SW480 (cell line): ENCODE measurements at regions not wholly inside any gene's neighbourhood (a gene's known extent, or its start where the extent isn't known, plus 50 kb on each side); places are given as distances from the start of the nearest gene placed in this dataset.

Source experiments
- DNase-seq: peaks from one replicate; pipeline ENCODE4 v3.0.0-alpha.2; 2016; ENCODE audit warnings: low spot score

DNA sequence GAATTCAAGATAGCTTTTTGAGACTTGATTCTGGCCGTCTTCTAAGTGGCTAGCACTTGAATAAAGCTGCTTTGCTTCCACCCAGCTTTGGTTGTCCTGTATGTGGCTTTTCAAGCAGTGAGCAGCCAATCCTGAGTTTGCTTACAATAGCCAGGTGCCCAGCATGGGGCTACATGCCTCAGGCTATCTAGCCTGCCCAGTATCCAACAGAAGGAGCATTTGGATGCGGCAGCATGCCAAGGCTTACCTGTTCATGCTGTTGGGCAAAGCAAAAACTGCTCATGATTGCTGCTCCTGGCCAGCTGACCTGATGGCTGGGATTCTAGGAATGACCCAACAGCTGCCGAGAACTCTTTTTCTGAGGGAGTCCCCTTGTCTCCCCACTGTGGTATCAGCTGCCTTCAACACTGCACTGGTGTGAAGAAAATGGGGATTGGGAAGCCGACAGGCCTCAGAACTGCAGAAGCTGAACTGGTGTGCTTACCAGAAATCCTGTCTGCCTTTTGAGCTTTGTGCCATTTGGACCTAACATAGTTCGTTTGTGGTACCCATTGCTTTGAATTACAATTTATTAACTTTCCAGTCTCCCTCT lies 618.9 kb upstream of the IGFBP3 start:
- no peak for DNase-seq

DNA sequence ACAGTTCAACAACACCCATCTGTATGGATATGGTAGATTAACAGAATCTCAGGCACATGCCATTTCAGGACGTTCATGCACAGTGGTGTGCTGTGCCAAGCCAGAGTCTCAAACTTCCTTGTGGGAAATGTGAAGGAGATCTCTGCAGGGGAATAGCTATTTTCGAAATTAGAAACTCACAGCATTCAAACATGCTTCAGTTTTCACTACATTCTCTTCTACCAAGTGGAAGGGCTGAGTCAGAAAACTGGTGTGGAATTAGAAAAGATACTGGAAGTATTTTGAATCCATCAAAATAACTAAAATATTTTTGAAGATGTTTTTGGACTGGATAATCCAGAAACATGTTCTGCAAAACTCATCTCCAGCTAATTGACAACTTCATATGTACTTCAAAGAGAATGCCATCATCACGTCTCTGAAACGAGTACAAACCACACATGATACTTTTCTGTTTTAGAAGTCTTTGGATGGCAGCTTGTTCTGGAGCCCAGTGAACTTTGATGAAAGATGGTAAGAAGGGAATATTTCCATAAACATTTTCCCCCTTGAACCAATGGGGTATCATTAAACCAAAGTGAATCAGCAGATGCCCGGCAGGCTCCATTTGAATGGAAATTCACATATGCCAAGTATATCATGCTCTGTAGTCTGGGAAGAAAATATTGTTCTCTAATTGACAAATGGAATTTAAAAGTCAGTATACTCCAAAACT lies 616.3 kb upstream of the IGFBP3 start:
- no peak for DNase-seq

DNA sequence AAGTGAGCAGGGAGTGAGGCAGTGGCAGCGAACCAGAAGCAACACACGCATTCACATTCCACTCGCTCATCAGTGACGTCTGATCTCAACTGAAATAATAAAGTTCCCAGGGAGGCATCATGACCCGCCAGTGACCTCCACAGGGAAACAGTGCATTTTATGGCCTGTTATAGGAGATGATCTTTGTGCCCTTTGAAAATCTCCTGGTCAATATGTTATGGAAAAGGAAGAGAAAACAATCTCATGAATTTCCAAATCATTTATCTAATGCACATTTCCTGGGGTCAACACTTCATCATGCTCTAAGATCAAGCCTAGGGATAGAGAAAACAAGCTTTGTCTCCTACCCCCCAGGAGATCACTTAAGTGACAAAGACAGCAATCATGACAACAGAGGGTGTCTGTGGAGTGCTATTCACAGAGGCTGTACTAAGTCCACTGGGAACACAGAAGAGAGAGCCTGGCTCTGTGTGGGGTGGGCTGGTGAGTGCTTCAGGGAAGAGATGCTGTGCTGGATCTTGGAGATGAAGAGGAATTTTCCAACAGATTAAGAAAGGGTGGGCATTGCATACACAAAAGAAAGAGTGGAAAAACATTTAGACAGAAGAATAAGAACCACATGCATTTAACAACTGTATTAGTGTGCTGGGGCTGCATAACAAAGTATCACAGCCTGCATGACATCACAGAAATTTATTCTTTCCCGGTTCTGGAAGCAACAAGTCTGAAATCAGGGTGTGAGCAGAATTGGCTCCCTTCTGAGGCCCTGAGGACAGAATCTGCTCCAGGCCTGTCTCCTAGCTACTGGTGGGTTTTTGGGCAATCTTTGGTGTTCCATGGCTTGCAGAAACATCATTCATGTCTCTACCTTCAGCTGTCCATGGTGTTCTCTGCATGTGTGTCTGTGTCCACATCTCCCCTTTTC lies 613.9 kb upstream of the IGFBP3 start:
- no peak for DNase-seq

DNA sequence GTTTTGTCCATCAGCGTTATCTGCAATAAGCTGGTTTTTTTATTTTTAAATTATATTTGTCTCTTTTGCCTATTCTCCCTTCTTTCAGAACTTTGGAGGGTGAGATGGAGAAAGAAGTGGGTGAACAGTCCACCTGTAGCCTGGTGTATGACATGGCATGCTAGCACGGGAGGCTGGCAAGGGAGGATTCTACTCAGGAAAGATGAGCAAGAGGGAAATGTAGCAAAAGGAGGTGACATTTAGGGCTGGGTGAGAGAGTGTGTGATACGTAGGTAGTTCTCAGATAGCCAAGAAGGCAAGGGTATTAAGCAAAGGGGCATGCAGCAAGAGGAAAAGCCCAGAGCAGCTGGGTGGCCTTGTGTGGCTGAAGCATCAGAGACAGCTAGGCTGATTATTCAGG lies 612.9 kb upstream of the IGFBP3 start:
- DNase-seq, result no peak

DNA sequence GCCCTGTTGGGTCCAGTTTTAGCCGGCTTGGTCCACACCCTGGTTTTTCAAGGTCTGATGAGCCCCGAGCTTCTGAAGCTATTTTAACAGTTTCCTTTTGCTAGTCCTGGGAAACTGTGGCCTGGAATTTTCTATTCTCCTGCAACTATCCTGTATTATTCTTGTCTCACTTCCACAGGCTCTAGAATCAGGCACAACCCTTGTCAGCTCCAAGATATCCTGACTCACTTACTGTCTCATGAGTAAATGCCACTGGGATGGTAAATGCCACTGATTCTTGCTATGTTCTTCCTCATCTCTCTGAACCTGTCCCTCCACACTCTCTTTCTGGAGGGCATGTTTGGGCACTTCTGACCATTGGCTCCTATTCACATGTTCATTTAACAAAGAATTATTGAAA lies 611.5 kb upstream of the IGFBP3 start:
- no peak for DNase-seq

DNA sequence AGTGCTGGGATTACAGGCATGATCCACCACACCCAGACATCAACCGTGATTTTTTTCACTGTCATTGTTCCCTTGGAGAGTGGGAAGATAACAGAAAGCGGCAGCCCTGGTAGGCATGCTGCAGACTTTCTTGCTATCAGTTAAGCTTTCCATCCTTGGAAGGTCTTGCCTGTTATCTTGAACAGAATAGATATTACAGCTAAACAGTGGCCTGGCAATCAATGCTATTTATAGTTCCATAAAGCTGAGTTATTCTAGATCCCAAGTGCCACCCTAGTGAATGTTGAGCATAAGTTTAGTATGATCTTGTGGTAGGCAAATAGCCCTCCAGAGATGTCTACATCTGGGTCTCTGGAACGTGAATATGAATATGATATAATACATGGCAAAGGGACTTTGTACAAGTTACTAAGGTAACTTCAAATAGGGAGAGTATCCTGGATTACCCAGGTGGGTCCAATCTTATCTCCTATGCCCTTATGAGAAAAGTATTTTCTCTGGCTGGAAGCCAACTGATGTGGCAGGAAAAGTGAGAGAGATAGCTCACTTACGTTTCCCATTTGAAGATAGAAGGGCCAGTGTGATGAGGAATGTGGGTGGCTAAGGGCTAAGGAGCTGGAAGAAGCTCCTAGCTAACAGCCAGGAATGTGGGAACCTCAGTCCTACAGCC lies 609.1 kb upstream of the IGFBP3 start:
- DNase-seq, result no peak

DNA sequence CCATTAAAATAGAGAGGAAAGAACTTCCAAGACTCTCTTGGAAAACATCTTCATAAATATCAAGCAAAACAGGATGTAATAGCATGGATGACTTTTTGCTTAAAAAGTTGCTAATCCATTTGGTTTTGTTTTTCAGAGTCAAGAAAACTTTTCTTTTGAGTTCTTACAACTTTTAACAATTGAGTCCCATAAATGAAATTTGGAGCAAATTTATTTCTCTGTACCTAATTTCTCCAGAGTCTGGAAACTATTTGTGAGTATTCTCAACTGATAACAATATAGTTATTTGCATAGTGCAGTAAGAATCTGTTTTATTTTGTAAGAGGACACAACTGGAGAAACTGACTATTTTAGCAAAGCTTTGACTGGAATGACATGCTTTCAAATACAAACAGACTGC lies 606.3 kb upstream of the IGFBP3 start:
- DNase-seq, result no peak

DNA sequence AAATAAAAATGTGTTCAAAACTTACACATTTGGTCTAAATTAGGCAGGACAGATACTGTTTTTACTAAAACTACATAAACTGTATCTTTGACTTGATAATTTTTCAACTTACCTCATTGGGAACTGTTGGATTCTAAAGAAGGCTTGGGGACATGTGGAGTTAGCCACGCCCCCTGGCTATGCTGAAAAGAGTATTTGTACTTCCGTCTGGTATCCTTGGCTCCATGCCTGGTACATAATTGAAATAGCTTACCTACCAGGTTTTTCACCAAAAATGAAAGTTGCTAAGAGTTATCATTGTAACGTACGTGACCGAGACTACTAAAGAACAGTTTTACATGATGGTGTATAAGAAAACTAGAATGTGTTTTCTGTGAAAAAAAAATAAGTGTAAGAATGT lies 604.8 kb upstream of the IGFBP3 start:
- DNase-seq, result no peak

DNA sequence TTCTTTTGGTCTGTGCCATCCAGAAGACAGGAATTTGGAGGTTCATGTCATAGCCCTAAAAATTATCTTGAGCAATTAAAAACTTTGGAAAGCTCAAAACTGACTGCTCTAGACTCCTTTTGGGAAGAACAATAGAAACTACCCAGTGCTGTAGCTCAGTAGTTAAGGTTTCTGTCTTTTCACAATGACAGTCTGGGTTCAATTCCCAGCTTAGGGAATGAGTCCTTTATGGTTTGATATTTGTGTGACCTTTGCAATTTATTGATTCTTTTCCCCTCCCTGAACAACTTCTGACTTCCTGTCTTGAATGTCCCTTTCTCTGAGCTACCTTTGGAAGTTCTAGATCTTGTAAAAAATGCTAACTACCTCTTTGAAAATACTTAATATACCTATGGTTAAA lies 603.3 kb upstream of the IGFBP3 start:
- DNase-seq, result no peak

DNA sequence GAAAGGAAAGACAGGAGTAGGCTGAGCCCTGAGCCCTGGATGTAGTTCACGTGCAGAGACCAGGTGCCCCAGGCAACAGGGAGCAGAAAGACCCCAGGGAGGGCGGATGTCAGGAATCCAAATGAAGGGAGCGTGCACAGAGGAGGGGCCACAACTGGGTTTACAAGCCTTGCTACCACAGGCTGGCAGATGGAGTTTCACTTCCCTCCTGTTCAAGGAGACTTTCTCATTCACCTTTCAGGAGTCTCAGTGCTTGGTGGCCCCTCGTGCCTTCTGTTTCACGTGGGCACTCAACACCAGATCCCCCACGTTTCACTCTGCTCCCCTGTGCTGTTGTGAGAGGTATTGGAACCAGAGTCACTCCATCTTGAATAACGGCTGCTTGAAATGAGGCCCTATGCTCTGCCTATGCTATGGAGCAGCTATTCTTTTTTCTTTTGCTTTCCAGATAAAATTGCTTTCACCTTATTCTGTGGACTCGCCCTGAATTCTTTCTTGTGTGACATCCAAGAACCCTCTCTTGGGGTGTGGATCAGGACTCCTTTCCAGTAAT lies 601.4 kb upstream of the IGFBP3 start:
- no peak for DNase-seq

DNA sequence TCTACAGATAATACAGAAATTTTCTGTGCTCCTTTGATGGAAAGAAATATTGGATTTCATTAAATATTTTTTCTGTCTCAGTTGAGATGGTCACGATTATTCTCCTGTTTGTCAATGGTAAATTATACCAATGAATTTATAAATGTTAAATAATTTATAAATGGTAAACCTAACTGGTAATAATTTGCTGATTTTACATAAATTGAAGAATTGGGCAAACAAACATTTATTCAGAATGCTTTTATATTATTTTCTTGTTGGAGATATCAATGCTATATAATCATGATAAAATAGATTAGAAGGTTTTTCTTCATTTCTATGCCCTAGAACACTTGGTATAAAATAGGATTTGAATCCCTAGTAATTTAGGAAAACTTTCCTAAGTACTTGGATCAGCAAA lies 597.6 kb upstream of the IGFBP3 start:
- DNase-seq, result no peak

DNA sequence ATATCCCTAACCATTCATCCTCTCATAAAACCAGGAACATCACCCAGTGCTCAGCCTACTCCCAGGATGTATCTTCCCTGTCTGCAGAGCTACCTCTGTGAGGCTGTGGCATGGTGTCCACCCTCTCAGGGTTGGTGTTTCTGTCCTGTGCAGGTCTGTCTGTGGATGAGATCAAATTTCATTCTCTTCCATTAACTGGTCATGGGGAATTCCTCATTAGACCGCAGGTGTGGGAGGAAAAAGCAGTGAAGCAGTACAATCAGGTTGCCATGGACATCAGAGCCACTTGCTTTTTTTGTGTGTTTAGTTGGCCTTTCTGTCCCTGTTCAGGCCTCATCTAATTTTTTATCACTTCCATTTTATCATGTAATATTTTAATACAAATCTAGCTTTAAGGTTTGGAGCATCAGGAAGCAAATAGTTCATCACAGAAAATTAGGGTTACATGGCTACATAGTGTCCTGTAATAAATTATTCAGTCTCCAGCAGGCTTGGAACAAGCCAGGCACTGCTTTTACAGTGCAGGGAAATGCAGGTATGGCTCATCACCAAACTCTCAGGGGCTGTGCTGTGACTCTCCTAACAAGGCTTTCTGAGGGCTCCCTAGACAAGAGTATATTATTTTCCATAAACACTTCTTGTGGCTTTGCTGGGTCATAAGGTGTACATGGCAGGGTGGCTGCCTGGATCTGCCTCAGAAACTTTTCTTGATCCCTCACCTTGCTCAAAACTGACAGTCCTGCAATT lies 594.9 kb upstream of the IGFBP3 start:
- DNase-seq, result peak; percentile 79

DNA sequence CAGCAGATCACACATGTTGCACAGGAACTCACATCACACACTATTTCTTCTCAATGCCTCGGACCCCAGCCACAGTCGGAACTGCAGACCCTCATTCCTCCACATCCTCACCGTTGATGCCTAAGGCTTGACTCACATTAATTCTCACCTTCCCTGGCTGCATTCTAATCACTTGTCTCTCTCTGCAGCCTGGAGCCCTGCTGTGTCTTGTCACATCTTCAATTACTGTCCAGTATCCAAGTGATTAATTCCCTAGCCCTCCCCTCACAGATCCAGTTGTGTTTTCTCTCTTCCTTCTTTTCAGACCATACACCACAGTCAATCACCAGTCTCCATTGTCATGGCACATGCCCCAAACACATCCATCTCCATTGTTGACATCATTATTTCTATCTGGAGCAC lies 592.4 kb upstream of the IGFBP3 start:
- DNase-seq, result no peak

DNA sequence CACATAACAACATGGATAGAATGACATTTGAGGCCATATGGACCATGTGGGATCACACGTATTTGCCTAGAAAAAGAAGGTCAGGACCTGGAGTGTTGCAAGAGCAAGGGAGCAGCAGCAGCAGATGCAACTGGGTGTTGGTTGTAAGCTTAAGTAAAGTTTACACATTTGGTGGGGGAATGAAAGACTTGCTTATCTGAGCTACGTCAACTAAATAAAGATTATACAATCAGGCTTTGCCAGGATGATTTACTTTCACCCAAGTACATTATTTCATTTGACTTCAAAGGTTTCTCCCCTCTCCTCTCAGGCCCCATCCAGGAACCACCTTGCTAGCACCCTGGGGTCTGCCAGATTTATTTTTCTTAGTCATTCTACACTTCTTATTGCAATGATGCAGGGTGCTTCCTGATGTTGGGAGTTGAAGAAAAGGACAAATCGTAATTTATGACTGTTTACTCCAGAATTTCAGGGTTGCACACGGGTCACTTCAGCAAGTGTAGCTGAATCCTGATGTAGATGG lies 591.9 kb upstream of the IGFBP3 start:
- DNase-seq, result no peak

DNA sequence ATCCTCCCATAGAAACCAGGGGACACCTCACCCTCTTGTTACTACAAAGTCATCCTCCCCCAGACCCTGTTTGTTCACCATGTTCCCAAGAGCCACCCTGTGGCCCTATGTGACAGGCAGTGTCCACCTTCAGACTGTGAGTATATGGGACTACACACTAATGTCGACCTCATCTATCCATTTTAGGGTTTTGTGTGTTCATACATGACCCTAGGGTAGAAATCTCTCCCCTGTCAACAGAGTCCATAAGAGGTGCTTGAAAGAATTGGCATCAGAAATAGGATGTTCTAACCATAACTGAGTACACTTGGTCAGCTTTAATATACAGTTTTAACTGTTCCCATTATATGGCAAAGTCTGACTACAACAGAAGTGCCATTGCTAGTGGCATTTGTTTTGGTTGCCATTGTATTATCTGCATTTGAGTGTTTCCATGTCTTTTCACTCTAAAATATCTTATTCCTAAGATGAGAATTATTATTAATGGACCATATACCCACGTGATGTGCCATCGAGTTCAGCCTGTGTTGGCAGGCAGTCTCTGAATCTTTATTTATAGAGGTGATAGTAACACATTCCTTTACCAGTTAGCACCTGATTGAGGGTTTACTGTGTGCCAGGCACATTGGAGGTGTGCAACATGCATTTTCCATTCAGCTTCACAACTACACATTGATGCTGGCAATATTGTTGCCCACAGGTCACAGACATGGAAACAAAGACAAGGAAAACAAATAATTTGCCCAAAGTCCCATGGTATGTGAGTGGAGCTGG lies 590.6 kb upstream of the IGFBP3 start:
- DNase-seq, result no peak

DNA sequence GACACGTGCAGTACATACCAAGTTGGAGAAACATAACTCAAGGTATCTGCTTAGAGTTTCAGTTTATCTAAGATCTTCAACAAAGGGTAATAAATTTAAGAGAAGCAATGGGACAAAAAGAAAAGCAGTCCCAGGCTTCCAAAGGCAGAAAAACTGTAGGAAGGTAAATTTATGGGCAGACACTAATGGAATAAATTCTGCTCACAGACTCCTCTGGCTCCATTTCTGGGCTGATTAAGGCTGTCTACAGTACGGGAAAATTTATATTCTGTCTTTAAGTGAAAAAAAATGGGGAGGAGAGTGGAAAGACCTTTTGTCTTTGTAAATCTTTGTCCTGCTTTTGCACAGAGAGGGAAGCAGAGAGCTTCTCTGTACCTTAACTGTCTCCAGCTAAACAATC lies 587.5 kb upstream of the IGFBP3 start:
- DNase-seq, result no peak

DNA sequence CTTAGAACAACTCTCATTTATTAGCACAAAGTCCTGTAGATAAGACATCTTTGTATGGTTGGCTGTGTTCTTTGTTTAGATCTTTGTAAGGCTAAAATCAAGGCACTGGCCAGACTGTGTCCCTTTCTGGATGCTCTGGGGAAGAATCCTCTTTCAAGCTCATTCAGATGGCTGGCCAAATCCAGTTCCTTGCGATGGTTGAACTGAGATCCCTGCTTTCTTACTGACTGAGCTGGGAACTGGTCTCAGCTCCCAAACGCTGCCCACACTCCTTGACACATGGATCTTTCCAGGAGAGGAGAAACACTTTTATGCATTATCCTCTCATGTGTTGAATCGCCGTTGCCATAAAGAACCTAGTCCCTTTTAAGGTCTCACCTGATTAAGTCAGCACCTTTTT lies 586.5 kb upstream of the IGFBP3 start:
- DNase-seq, result no peak

DNA sequence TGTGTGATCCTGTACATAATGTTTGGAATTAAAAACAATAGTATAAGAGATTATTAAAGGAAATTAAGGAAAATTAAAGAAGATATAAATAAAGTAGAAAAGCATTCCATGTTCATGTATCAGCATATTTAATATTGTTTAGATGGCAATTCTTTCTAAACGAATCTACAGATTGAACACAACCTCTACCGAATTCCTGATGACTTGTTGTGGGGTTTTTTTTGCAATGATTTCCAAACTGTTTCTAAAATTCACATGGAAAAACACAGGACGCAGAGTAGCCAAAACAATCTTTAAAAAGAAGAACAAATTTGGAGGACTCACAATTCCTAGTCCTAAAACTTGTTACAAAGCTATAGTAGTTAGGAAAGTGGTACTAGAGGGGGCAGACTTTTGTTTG lies 573.4 kb upstream of the IGFBP3 start:
- DNase-seq, result no peak

DNA sequence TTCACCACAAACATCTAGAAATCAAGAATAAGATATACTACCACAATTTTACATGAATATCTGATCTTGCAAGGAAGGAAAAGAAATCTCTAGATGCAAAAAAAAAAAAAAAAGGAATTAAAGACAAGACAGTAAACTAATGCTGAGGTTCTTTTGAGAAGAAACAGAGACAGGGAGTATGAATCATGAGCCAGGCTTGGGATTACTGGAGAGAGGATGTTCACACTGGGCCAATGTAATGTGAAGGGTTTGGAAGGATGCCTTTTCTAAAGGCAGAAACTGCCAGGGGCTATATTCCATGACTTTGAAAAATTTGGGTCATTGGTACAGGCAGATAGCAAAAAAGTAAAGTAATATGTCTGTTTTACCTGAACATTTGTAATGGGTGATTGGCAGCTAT lies 573.0 kb upstream of the IGFBP3 start:
- no peak for DNase-seq

DNA sequence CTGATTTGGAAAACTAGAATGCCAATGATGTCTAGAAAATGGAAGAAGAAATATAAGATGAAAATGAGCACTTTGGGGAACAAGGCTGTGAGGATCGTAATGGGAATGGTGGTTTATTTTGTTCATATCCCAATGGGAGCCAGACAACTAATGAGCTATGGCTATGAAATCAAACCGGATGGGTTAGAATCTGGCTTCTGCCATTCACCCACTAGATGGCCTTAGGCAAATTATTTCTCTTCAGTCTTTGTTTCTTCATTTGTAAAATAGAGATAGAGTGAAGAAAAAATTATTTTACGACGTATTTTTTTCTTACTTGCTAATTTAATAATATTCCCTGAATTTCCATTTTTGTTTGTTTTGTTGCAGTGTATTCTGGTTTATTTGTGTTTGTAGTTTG lies 572.1 kb upstream of the IGFBP3 start:
- DNase-seq, result no peak

DNA sequence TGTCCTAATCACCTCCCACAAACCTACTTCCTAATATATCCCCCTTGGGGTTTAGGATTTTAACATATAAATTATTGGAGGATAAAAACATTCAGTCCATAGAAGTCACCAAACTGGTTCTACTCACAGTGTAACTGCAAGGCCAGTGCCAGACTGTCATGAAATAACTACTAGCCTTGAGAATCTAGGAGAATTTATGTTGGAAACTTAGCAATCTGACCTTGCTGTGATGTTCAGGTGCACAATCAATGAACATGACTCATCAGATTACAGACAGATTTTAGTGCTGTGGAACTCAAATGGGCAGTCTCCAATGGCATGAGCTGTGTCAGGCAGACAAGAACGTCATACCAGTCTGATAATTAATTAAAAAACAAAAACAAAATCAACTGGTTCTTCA lies 571.4 kb upstream of the IGFBP3 start:
- DNase-seq, result no peak
